ENCODE measurements at regions not wholly inside any gene's neighbourhood (a gene's known extent, or its start where the extent isn't known, plus 50 kb on each side); places are given as distances from the start of the nearest gene placed in this dataset.

GRCh38 chr2:111691164-111691875 is 192.7 kb downstream of the ANAPC1 start:
- no peak overlapping the region for H3K9ac ChIP-seq (replicated peaks; ENCODE audit: extremely low read depth, insufficient read depth, low read length)
- POLR2A ChIA-PET = no interaction called here
- intact Hi-C loops (cut with micrococcal nuclease) = no loop called here
- no peak for TF ChIP-seq GATA2 (IDR thresholded peaks at IDR 0.05; ENCODE audit: insufficient read depth, insufficient read length, low read depth, low read length)
- H3K79me2 ChIP-seq (ENCODE audit: control insufficient read depth, insufficient read depth, low read length) = no peaks in the 10 kb centered on the region
- H3K4me2 ChIP-seq (ENCODE audit: insufficient read depth, low read length) = no peak overlapping the region
- no TSS peak for BruUV-seq (replicated peaks)
- no peak overlapping the region for H3K4me3 ChIP-seq (replicated peaks in 1 of 3; ENCODE audit: insufficient read depth in 1 of 3, low read depth in 1 of 3, low read length in 3 of 3)
- peaks cover 11% of the 10 kb centered on the region for H3K4me1 ChIP-seq (ENCODE audit: control insufficient read depth, extremely low read depth, insufficient read depth, low read length)
- no peak overlapping the region for H3K27ac ChIP-seq (ENCODE audit: insufficient read depth, low read depth, low read length)
- H3K9me3 ChIP-seq (replicated peaks; ENCODE audit: control insufficient read depth, insufficient read depth, low read length) = no peaks in the 10 kb centered on the region
- CTCF ChIA-PET = interaction anchor here (1.1 to 1.6 kb wide), 2 partner anchors 8 to 45 kb away, joined by 3 to 4 read pairs; no protein-coding TSS in a partner anchor
- dilution Hi-C loops (cut with MboI; ENCODE audit: extremely low pct_ligation_motif_present, low sequenced_read_pairs) = no loop called here
- no peaks in the 10 kb centered on the region for H4K20me1 ChIP-seq (replicated peaks; ENCODE audit: control insufficient read depth, extremely low read depth, insufficient read depth, low read length)
- no peaks in the 10 kb centered on the region for H3K9me1 ChIP-seq (replicated peaks; ENCODE audit: control insufficient read depth, extremely low read depth, insufficient read depth, low read length)
- DNase-seq (ENCODE audit: low read depth, low spot score) (no peak), FAIRE-seq (no peak)
- H2AFZ ChIP-seq (ENCODE audit: low read depth, low read length) = no peak overlapping the region
- H3K36me3 ChIP-seq (ENCODE audit: control insufficient read depth in 2 of 2, extremely low read depth in 1 of 2, insufficient read depth in 2 of 2, low read length in 2 of 2) = no peaks in the 10 kb centered on the region
- H3K27me3 ChIP-seq (ENCODE audit: control insufficient read depth in 2 of 2, insufficient read depth in 2 of 2, low read length in 2 of 2) = no peaks in the 10 kb centered on the region

- Histone ChIP-seq H3K4me2 (ENCODE audit: insufficient read depth, low read length) (no peak overlapping the region), H3K4me1 (ENCODE audit: control insufficient read depth, extremely low read depth, insufficient read depth, low read length) (peaks cover 11% of the 10 kb centered on the region), H3K4me3 (replicated peaks in 1 of 3; ENCODE audit: insufficient read depth in 1 of 3, low read depth in 1 of 3, low read length in 3 of 3) (no peak overlapping the region), H3K27ac (ENCODE audit: insufficient read depth, low read depth, low read length) (no peak overlapping the region), H3K9me3 (replicated peaks; ENCODE audit: control insufficient read depth, insufficient read depth, low read length) (no peaks in the 10 kb centered on the region), H3K9me1 (replicated peaks; ENCODE audit: control insufficient read depth, extremely low read depth, insufficient read depth, low read length) (no peaks in the 10 kb centered on the region), H3K36me3 (ENCODE audit: control insufficient read depth in 2 of 2, extremely low read depth in 1 of 2, insufficient read depth in 2 of 2, low read length in 2 of 2) (no peaks in the 10 kb centered on the region), H2AFZ (ENCODE audit: low read depth, low read length) (no peak overlapping the region), H3K9ac (replicated peaks; ENCODE audit: extremely low read depth, insufficient read depth, low read length) (no peak overlapping the region), H4K20me1 (replicated peaks; ENCODE audit: control insufficient read depth, extremely low read depth, insufficient read depth, low read length) (no peaks in the 10 kb centered on the region), H3K79me2 (ENCODE audit: control insufficient read depth, insufficient read depth, low read length) (no peaks in the 10 kb centered on the region), H3K27me3 (ENCODE audit: control insufficient read depth in 2 of 2, insufficient read depth in 2 of 2, low read length in 2 of 2) (no peaks in the 10 kb centered on the region)
- intact Hi-C loops (cut with micrococcal nuclease) (no loop called here), dilution Hi-C loops (cut with MboI; ENCODE audit: extremely low pct_ligation_motif_present, low sequenced_read_pairs) (no loop called here)
- ChIA-PET POLR2A (no interaction called here), CTCF (interaction anchor here (0.7 to 1.6 kb wide), 2 partner anchors 13 to 46 kb away, joined by 3 to 4 read pairs; no protein-coding TSS in a partner anchor)
- BruUV-seq (replicated peaks) = no TSS peak
- DNase-seq (ENCODE audit: low read depth, low spot score) (no peak), FAIRE-seq (no peak)
- TF ChIP-seq EZH2 (IDR thresholded peaks at IDR 0.05; ENCODE audit: borderline replicate concordance, low read depth, low read length, severe bottlenecking) = no peak
- no peak for TF ChIP-seq CTCF (IDR thresholded peaks at IDR 0.05; ENCODE audit: extremely low read depth in 1 of 2, insufficient read depth in 1 of 2, low read depth in 1 of 2, low read length in 2 of 2)
- no peak for TF ChIP-seq POLR2A (IDR thresholded peaks at IDR 0.05; ENCODE audit: low read depth, low read length)
- no peak for TF ChIP-seq GATA2 (IDR thresholded peaks at IDR 0.05; ENCODE audit: insufficient read depth, insufficient read length, low read depth, low read length)
- TF ChIP-seq MYC (IDR thresholded peaks at IDR 0.05; ENCODE audit: low read depth, low read length) = no peak
- no peak for TF ChIP-seq POLR2AphosphoS5 (IDR thresholded peaks at IDR 0.05; ENCODE audit: insufficient read depth, low read depth, low read length)
- TF ChIP-seq MAX (IDR thresholded peaks at IDR 0.05; ENCODE audit: insufficient read depth, insufficient read length) = no peak
- TF ChIP-seq JUN (IDR thresholded peaks at IDR 0.05; ENCODE audit: borderline replicate concordance, insufficient read depth, insufficient read length, low read depth) = no peak
- TF ChIP-seq FOS (IDR thresholded peaks at IDR 0.05; ENCODE audit: borderline replicate concordance, insufficient read depth, low read length) = no peak
Measured at GRCh38 chr2:111692311-111692710, 191.7 kb downstream of the ANAPC1 start.
